HG03175 (cell line): ENCODE measurements at regions not wholly inside any gene's neighbourhood (a gene's known extent, or its start where the extent isn't known, plus 50 kb on each side); places are given as distances from the start of the nearest gene placed in this dataset.

Experiments used
- ATAC-seq: cut with Tn5 transposase; IDR thresholded peaks from one replicate; pipeline ENCODE4 v1.9.1; 2021; ENCODE audit warnings: mild to moderate bottlenecking, moderate library complexity; ENCODE audit not compliant: unreplicated experiment

DNA sequence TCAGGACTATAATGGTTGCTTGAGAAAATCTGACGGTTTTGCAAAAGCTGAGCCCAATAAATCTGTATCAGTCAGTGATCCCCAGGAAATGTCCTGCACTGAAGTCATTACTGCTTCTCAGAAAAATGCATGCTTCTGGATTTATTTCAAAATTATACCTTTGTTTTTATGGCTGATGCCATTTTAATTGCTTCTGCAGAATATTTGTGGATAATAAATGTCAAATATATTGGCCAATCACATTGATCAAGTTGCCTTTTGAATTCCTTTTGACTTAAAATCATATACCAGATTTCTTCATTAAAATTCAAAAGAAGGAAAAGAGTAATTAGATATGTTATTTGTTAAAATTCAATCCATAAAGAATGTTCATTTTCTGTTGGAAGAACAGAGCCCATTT lies 842.9 kb upstream of the ADGRL4 start:
- ATAC-seq, result no peak

- ATAC-seq, result no peak
Measured at GRCh38 chr1:79848316-79848715, 841.8 kb upstream of the ADGRL4 start.

DNA sequence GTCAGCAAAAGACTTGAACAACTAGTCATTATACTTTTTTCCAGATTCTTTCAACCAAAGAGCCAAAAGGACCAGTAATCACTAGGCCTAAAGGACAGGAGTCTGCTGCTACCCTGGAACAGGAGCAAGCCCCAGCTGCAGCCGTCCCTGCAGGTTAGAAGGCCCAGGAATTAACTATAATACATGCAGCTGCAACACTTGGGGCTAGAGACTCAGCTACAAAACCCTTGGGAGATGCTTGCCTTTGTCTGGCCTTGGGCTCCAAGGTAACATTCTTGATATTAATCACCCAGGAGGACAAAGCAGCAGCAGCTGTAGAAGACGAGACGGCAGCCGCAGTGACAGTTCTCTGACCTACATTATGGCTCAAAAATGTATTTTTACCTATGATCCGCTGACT lies 841.2 kb upstream of the ADGRL4 start:
- no peak for ATAC-seq

DNA sequence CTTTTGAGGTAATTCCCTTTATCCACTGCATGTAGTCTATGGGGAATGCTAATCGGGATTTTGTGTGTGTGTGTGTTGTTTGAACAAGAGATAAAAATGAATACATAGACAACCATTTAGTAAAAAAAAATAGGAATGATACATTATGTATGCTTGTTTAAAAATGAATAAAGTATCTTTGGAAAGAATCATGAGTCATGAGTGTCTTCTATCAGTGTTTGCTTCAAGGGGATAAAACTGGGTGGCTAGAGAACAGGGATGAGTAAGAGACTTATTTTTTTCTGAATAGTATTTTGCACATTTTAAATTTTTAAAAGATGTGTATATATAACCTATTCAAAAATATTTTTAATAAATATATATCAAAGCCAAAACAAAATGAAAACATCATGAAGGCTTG lies 839.4 kb upstream of the ADGRL4 start:
- ATAC-seq, result no peak

GRCh38 chr1:79842811-79843210 lies 836.3 kb upstream of the ADGRL4 start:
- no peak for ATAC-seq

GRCh38 chr1:79839882-79840281 lies 833.4 kb upstream of the ADGRL4 start:
- ATAC-seq, result no peak

DNA sequence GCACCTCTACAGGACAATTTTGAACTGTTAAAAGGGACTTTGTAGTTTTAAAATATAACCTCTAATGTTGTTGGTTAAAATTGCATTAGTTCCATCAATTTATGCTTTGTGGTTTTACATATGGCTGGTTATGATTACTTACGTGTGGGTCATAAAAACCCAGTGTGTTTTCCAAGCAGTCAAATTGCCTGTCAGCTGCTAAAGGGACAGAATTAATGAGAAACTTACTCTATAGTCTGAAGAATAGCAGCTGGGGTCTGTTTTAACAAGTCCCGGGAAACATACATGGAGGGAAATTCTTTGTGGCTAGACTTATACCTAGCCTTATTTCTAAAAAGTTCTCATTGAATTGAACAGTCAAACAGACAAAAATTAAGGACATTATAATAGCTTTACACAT lies 820.9 kb upstream of the ADGRL4 start:
- no peak for ATAC-seq

GRCh38 chr1:79825551-79825950 lies 819.0 kb upstream of the ADGRL4 start:
- no peak for ATAC-seq

GRCh38 chr1:79822053-79822452 lies 815.5 kb upstream of the ADGRL4 start:
- ATAC-seq, result no peak

GRCh38 chr1:79819140-79819539 lies 812.6 kb upstream of the ADGRL4 start:
- ATAC-seq, result no peak

GRCh38 chr1:79817031-79817560 lies 810.6 kb upstream of the ADGRL4 start:
- no peak for ATAC-seq

DNA sequence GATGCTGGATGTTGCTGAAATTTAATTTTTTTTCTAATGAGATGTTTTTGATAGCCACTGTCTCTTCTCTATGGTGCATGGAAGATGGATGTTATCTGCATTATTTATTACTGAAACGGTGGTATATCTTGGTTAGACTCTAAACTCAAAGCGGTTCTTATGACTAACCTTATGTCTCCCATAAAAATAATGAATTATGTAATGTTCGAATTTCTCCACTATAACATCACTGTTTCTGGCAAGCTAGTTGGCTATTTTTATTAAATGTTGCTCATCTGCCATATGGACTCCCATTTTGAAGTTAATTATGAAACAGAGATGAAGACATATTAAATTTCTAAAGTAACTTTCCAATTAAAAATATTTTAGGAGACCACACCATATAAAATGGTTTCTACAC lies 808.6 kb upstream of the ADGRL4 start:
- no peak for ATAC-seq

DNA sequence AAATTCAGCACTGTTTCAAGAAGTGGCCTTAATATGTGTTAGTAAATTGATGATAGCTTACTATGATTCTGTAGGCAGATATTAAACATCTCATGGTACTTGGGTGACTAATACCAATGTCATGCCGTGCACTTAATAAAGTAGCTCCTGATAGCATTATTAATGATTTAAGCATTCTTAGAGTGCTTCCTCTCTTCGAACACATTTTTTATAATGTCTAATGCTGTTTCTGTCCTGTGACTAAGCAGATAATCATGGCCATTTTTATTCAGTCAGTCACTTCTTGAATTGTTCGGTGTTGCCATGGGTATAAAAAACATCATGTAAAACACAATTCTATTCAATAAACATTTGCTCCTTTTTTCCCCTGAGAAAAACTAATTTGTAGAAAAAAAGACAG lies 804.6 kb upstream of the ADGRL4 start:
- ATAC-seq, result no peak

GRCh38 chr1:79808816-79809475 lies 802.4 kb upstream of the ADGRL4 start:
- ATAC-seq, result no peak

DNA sequence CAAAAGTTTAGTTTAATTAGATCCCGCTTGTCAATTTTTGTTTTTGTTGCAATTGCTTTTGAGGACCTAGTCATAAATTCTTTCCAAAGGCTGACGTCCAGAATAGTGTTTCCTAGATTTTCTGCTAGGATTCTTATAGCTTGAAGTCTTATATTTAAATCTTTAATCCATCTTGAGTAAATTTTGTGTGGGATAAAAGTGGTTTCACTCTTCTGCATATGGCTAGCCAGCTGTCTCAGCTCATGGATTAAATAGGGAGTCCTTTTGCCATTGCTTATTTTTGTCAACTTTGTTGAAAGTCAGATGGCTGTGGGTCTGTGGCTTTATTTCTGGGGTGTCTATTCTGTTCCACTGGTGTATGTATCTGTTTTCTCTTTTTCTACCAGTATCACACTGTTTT lies 801.3 kb upstream of the ADGRL4 start:
- ATAC-seq, result no peak

DNA sequence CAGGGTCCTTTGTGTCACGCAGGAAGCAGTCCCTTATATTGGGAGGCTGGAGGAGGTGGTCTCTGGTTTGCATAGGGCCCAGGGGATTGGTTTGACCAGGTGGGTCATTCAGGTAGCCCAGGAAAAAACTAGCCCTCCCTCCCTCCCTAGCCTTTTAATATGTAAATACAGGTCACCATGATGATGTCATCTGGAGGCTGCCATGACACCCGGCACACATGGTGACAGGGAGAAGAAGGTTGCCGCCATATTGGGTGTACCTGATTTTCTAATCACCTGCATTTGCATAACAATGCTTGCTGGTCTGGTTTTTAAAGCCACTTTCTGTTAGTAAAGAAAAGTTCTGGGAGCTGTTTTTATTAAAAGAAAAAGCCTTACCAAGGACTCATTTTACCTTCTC lies 791.0 kb upstream of the ADGRL4 start:
- ATAC-seq, result no peak

- ATAC-seq, result no peak
Measured at GRCh38 chr1:79796434-79796833, 789.9 kb upstream of the ADGRL4 start.

DNA sequence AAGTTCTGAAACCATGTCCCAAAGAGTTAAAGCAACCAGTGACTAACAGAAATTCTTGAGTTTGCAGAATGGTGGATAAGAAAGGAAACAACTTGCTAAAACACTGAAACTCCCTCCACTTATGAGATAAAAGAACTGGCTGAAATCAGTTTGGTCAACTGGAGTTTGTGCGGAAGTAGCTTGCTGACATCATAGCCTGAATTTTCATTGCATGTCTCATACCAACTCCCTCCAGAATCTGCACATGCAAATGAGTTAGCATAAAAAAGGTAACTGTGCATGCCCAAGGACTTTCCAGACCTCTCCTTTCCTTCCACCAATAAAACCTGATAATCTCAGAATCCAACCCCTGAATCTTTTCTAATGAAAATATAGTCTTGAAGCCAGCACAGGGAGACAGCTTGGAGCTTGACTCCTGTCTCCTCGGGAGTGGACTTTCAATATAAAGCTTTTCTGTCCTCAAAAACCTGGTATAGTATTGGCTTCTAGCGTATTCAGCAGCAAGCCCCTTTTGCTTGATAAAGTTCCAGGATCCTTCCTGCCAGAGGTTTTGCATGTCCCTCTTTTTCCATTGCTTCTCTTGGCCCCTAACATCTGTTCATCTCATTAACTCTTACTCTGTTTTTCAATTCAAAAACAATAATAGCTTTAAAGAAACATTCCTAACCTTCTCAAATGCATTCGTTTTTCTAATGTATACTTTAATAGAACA lies 785.8 kb upstream of the ADGRL4 start:
- ATAC-seq, result no peak

DNA sequence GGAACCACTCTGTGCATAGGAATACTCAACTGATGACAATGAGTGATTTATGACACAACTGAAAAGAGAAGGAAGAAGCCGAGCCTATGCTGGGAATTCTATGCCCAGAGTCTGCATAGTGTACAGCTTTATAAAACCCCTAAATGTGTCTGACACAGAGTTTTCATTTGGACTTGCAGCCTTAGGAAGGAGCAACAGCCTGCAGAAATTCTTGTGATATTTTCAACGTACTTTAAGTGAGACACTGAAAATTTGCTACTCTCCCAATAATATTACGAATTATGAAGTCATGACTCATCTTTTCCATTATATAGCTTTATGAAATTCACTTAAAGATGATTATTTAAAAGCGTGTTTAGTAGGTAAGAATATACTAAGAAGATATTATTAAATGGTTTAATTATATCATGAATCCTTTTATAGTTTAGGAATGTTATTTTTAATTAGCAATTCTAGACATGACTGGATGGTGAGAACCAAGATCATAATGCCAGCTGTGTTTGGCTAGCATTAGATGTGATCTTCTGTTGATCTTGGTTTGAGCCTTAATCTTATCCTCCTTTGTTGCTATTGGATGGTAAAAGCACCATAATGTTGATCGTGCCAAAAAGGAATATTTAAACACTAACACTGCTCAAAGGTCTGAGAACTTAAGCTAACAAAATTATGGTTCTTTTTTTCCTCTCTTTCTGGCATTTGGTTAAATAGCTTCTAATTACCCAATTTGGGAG lies 785.1 kb upstream of the ADGRL4 start:
- no peak for ATAC-seq

- no peak for ATAC-seq
Measured at GRCh38 chr1:79790950-79791349, 784.4 kb upstream of the ADGRL4 start.

DNA sequence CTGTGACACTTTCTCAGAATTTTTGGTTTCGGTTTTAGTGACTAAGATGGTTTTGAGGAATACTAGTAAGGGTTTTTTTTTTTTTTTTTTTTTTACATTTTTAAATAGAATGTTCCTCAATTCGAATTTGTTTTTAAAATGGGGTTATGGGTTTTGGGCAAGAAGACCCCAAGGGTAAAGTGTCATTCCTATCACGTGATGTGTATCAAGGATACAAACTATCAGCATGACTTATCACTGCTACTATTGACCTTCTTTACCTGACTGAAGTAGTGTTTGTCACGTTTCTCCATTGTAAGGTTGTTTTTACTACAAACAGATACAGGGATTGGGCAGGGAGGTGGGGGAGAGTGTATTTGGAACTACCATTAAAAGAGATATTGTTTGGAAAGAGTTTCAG lies 781.1 kb upstream of the ADGRL4 start:
- no peak for ATAC-seq

DNA sequence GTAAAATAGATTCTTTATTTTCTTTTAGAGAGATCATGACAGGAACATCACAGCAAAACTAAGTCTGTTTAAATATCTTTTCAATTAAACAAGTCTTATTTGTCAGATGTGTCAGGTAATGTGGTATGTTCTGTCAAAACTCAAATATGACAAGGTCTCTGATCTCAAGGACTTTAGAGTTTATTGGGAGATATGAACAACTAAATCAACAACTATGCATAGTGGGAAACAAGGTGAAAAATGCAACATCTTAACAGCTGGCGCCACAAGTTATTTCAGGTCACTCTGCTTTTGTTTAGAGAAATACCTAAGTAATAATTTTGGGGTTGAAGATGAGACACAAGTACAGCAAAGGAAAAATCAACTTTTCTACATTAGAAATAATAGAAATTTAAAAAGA lies 779.4 kb upstream of the ADGRL4 start:
- ATAC-seq, result no peak
